Suprapubic skin (tissue), 4 donors: ENCODE measurements at regions not wholly inside any gene's neighbourhood (a gene's known extent, or its start where the extent isn't known, plus 50 kb on each side); places are given as distances from the start of the nearest gene placed in this dataset.

Source experiments
- POLR2A ChIP-seq, 2 donors: fragments of 450-650 bp; IDR thresholded peaks; one replicate each; pipeline ENCODE4 v1.6.1; 2017; ENCODE audit warnings: antibody characterized with exemption in 2 of 2, mild to moderate bottlenecking in 2 of 2, moderate library complexity in 2 of 2
- POLR2AphosphoS5 ChIP-seq, 3 donors: sonication (generic); formaldehyde crosslinking; IDR thresholded peaks; one replicate each; pipeline ENCODE4 v1.6.1; 2017; ENCODE audit warnings: antibody characterized with exemption in 3 of 3
- TF ChIP-seq, protein P1 (sequence below), 2 donors: fragments of 200-600 bp in 1 of 2; fragments of 450-650 bp in 1 of 2; sonication (generic) in 1 of 2; IDR thresholded peaks; one replicate each; pipeline ENCODE4 v1.5.1; 2016 to 2019; ENCODE audit warnings: antibody characterized with exemption in 2 of 2, mild to moderate bottlenecking in 1 of 2, moderate library complexity in 1 of 2

DNA sequence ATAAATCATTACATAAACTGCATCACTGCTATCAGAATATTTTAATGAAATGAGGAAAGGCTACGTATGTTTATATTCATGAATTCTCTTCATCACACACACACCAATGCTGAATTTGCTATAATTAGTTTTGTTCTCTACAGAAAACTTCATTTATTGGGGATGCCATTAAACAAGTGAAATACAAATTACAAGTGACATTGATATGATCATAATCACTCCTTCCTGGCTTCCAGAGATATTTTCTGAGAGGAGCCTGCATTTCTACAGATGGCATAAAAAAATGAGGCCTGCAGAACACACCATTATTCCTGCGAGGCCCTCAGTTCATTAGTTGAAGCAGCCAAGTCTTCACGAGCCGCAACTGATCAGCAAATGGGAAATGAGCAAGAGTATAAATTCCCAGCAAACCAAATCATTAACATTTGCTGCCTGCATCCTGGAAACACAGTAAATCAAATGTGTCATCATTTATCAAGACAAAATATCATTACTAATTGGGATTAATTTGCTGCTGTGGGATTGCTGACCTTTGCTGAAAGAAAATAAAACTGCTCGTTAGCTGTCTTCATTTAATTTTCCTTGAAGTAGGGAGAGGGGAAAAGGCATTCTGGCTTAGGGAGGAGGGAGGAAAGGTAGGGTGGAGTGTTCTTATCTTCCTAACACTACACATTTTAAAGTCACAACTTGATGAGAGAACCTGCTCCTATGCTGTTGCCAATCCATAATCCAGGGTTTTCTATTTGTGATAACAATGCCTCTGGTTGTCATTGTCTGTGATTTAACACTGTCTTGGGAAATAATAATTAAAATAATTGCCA is 921.9 kb downstream of the SQOR start:
- TF ChIP-seq POLR2A (IDR thresholded peaks at IDR 0.05) (no peak), POLR2AphosphoS5 (IDR thresholded peaks at IDR 0.05) (no peak)
- TF ChIP-seq, protein P1, sequence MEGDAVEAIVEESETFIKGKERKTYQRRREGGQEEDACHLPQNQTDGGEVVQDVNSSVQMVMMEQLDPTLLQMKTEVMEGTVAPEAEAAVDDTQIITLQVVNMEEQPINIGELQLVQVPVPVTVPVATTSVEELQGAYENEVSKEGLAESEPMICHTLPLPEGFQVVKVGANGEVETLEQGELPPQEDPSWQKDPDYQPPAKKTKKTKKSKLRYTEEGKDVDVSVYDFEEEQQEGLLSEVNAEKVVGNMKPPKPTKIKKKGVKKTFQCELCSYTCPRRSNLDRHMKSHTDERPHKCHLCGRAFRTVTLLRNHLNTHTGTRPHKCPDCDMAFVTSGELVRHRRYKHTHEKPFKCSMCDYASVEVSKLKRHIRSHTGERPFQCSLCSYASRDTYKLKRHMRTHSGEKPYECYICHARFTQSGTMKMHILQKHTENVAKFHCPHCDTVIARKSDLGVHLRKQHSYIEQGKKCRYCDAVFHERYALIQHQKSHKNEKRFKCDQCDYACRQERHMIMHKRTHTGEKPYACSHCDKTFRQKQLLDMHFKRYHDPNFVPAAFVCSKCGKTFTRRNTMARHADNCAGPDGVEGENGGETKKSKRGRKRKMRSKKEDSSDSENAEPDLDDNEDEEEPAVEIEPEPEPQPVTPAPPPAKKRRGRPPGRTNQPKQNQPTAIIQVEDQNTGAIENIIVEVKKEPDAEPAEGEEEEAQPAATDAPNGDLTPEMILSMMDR (IDR thresholded peaks at IDR 0.05), result no peak
